ENCODE measurements at regions not wholly inside any gene's neighbourhood (a gene's known extent, or its start where the extent isn't known, plus 50 kb on each side); places are given as distances from the start of the nearest gene placed in this dataset.

DNA sequence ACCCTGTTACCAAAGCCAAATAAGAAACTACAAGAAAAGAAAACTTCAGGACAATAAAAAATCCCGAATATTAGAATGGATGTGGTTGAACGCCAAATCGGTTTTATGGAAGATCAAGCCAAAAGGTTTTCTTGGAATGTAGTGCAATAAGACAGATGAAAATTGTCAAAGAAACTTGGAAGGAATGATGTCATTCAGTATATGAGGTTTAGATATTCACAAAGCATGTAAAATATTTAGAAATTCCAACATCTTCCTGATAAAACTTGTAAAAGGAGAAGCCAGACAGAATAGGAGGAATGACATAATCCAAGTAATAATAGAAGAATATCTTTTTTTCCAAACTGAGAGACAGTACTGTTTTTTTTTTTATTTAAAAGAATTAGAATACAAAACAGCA, 130.3 kb upstream of the ZPLD1 start:
- Histone ChIP-seq H3K36me3 (ENCODE audit: control insufficient read depth in 2 of 2, extremely low read depth in 1 of 2, insufficient read depth in 2 of 2, low read length in 2 of 2) (no peaks in the 10 kb centered on the region), H3K9me1 (replicated peaks; ENCODE audit: control insufficient read depth, extremely low read depth, insufficient read depth, low read length) (no peaks in the 10 kb centered on the region), H3K27ac (ENCODE audit: insufficient read depth, low read depth, low read length) (no peak overlapping the region), H3K4me3 (replicated peaks in 1 of 3; ENCODE audit: insufficient read depth in 1 of 3, low read depth in 1 of 3, low read length in 3 of 3) (no peak overlapping the region), H3K4me2 (ENCODE audit: insufficient read depth, low read length) (no peak overlapping the region), H3K4me1 (ENCODE audit: control insufficient read depth, extremely low read depth, insufficient read depth, low read length) (no peaks in the 10 kb centered on the region), H4K20me1 (replicated peaks; ENCODE audit: control insufficient read depth, extremely low read depth, insufficient read depth, low read length) (no peaks in the 10 kb centered on the region), H3K9ac (replicated peaks; ENCODE audit: extremely low read depth, insufficient read depth, low read length) (no peak overlapping the region), H3K27me3 (ENCODE audit: control insufficient read depth in 2 of 2, insufficient read depth in 2 of 2, low read length in 2 of 2) (peaks cover 7 to 8% of the 10 kb centered on the region in 2 experiments), H3K79me2 (ENCODE audit: control insufficient read depth, insufficient read depth, low read length) (no peaks in the 10 kb centered on the region), H2AFZ (ENCODE audit: low read depth, low read length) (no peak overlapping the region), H3K9me3 (replicated peaks; ENCODE audit: control insufficient read depth, insufficient read depth, low read length) (no peaks in the 10 kb centered on the region)
- CTCF ChIA-PET, result no interaction called here
- no peak for FAIRE-seq
- no peak for TF ChIP-seq MAX (IDR thresholded peaks at IDR 0.05; ENCODE audit: insufficient read depth, insufficient read length)
- TF ChIP-seq POLR2AphosphoS5 (IDR thresholded peaks at IDR 0.05; ENCODE audit: insufficient read depth, low read depth, low read length), result no peak
- no peak for TF ChIP-seq FOS (IDR thresholded peaks at IDR 0.05; ENCODE audit: borderline replicate concordance, insufficient read depth, low read length)
- no peak for TF ChIP-seq EZH2 (IDR thresholded peaks at IDR 0.05; ENCODE audit: borderline replicate concordance, low read depth, low read length, severe bottlenecking)
- no peak for TF ChIP-seq GATA2 (IDR thresholded peaks at IDR 0.05; ENCODE audit: insufficient read depth, insufficient read length, low read depth, low read length)
- TF ChIP-seq JUN (IDR thresholded peaks at IDR 0.05; ENCODE audit: borderline replicate concordance, insufficient read depth, insufficient read length, low read depth), result no peak
- TF ChIP-seq MYC (IDR thresholded peaks at IDR 0.05; ENCODE audit: low read depth, low read length), result no peak
- no peak for TF ChIP-seq POLR2A (IDR thresholded peaks at IDR 0.05; ENCODE audit: low read depth, low read length)
- TF ChIP-seq, protein P1, sequence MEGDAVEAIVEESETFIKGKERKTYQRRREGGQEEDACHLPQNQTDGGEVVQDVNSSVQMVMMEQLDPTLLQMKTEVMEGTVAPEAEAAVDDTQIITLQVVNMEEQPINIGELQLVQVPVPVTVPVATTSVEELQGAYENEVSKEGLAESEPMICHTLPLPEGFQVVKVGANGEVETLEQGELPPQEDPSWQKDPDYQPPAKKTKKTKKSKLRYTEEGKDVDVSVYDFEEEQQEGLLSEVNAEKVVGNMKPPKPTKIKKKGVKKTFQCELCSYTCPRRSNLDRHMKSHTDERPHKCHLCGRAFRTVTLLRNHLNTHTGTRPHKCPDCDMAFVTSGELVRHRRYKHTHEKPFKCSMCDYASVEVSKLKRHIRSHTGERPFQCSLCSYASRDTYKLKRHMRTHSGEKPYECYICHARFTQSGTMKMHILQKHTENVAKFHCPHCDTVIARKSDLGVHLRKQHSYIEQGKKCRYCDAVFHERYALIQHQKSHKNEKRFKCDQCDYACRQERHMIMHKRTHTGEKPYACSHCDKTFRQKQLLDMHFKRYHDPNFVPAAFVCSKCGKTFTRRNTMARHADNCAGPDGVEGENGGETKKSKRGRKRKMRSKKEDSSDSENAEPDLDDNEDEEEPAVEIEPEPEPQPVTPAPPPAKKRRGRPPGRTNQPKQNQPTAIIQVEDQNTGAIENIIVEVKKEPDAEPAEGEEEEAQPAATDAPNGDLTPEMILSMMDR (IDR thresholded peaks at IDR 0.05; ENCODE audit: extremely low read depth in 1 of 2, insufficient read depth in 1 of 2, low read depth in 1 of 2, low read length in 2 of 2), result no peak
- POLR2A ChIA-PET, result no interaction called here
- intact Hi-C loops (cut with micrococcal nuclease) (no loop called here), dilution Hi-C loops (cut with MboI; ENCODE audit: extremely low pct_ligation_motif_present, low sequenced_read_pairs) (no loop called here)
- DNase-seq (ENCODE audit: low read depth, low spot score), result no peak
- BruUV-seq (replicated peaks), result no TSS peak
